ENCODE measurements at regions not wholly inside any gene's neighbourhood (a gene's known extent, or its start where the extent isn't known, plus 50 kb on each side); places are given as distances from the start of the nearest gene placed in this dataset.

DNA sequence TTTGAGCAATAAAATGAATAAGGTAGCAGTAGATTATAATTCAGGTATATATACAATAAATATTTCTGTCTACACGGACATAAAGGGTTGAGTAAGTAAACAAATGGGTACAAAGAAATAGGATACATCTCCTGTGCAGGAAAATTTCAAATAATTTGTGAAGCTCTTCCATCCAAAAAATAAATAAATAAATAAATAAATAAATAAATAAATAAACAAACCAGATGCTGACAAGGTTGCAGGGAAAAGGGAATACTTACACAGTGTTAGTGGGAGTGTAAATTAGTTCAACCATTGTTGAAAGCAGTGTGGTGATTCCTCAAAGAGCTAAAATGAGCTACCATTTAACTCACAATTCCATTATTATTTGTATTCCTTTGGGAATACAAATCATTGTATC, 227.3 kb upstream of the CDH18 start:
- no peak overlapping the region for H2AFZ ChIP-seq (ENCODE audit: low read depth)
- no peak overlapping the region for H3K9ac ChIP-seq
- ChIA-PET POLR2A (no interaction called here), CTCF (no interaction called here)
- H3K9me2 ChIP-seq = no peaks in the 10 kb centered on the region
- no peak for TF ChIP-seq FOXJ3 (CRISPR knock-in tag; IDR thresholded peaks at IDR 0.05)
- no peak for TF ChIP-seq FOXM1 (IDR thresholded peaks at IDR 0.05; ENCODE audit: low read depth)
- TF ChIP-seq YY1 (IDR thresholded peaks at IDR 0.05; ENCODE audit: low read depth) = no peak
- TF ChIP-seq FOSL2 (IDR thresholded peaks at IDR 0.05; ENCODE audit: borderline replicate concordance, low read depth) = no peak
- TF ChIP-seq, protein P1, sequence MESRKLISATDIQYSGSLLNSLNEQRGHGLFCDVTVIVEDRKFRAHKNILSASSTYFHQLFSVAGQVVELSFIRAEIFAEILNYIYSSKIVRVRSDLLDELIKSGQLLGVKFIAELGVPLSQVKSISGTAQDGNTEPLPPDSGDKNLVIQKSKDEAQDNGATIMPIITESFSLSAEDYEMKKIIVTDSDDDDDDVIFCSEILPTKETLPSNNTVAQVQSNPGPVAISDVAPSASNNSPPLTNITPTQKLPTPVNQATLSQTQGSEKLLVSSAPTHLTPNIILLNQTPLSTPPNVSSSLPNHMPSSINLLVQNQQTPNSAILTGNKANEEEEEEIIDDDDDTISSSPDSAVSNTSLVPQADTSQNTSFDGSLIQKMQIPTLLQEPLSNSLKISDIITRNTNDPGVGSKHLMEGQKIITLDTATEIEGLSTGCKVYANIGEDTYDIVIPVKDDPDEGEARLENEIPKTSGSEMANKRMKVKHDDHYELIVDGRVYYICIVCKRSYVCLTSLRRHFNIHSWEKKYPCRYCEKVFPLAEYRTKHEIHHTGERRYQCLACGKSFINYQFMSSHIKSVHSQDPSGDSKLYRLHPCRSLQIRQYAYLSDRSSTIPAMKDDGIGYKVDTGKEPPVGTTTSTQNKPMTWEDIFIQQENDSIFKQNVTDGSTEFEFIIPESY (IDR thresholded peaks at IDR 0.05; ENCODE audit: borderline replicate concordance, low read depth) = no peak
- TF ChIP-seq EZH2phosphoT487 (IDR thresholded peaks at IDR 0.05; ENCODE audit: borderline replicate concordance, low read depth) = no peak
- TF ChIP-seq, protein P2, sequence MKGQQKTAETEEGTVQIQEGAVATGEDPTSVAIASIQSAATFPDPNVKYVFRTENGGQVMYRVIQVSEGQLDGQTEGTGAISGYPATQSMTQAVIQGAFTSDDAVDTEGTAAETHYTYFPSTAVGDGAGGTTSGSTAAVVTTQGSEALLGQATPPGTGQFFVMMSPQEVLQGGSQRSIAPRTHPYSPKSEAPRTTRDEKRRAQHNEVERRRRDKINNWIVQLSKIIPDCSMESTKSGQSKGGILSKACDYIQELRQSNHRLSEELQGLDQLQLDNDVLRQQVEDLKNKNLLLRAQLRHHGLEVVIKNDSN (IDR thresholded peaks at IDR 0.05; ENCODE audit: borderline replicate concordance, low read depth) = no peak
- TF ChIP-seq, protein P3, sequence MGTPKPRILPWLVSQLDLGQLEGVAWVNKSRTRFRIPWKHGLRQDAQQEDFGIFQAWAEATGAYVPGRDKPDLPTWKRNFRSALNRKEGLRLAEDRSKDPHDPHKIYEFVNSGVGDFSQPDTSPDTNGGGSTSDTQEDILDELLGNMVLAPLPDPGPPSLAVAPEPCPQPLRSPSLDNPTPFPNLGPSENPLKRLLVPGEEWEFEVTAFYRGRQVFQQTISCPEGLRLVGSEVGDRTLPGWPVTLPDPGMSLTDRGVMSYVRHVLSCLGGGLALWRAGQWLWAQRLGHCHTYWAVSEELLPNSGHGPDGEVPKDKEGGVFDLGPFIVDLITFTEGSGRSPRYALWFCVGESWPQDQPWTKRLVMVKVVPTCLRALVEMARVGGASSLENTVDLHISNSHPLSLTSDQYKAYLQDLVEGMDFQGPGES (IDR thresholded peaks at IDR 0.05; ENCODE audit: low read depth, low read length) = no peak
- 40% methylated on average over 1 of the region's 1 CpG for WGBS (ENCODE audit: low lambda C conversion rate)
- H3K4me2 ChIP-seq = no peak overlapping the region
- no peaks in the 10 kb centered on the region for H3K27me3 ChIP-seq (ENCODE audit: insufficient read depth)
- H3K79me2 ChIP-seq (ENCODE audit: insufficient read depth) = no peaks in the 10 kb centered on the region
- H3K36me3 ChIP-seq (replicated peaks in 1 of 2; ENCODE audit: control insufficient read depth in 1 of 2, insufficient read depth in 2 of 2, low read length in 1 of 2) = no peaks in the 10 kb centered on the region
- no peaks in the 10 kb centered on the region for H3K4me1 ChIP-seq (ENCODE audit: control insufficient read depth in 1 of 2, insufficient read depth in 2 of 2, low read depth in 1 of 2, low read length in 1 of 2)
- DNase-seq = no peak
- no peaks in the 10 kb centered on the region for H3K9me3 ChIP-seq
- no peak overlapping the region for H3K4me3 ChIP-seq (ENCODE audit: low read depth in 2 of 2, low read length in 1 of 2)
- H4K20me1 ChIP-seq (ENCODE audit: insufficient read depth) = no peaks in the 10 kb centered on the region
- no peak overlapping the region for H3K27ac ChIP-seq (ENCODE audit: low read depth in 2 of 2, low read length in 1 of 2)
- H3F3A ChIP-seq (replicated peaks; ENCODE audit: insufficient read depth) = no peaks in the 10 kb centered on the region

DNA sequence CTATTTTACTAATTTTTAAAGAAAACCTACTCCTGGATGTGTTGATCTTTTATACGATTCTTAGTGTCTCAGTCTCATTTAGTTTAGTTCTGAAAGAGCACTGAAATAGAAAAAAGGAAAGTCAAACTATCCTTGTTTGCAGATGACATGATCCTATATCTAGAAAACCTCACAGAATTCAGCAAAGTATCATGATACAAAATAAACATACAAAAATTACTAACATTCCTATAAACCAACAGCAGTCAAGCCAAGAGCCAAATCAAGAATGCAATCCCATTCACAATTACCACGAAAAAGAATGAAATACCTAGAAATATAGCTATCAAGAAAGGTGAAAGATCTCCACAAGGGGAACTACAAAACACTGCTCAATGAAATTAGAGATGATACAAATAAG, 225.8 kb upstream of the CDH18 start:
- no peak for DNase-seq
- Histone ChIP-seq H3K9me2 (no peaks in the 10 kb centered on the region), H3K27me3 (ENCODE audit: insufficient read depth) (no peaks in the 10 kb centered on the region), H3K9ac (no peak overlapping the region), H3K4me3 (ENCODE audit: low read depth in 2 of 2, low read length in 1 of 2) (no peak overlapping the region), H3K4me2 (no peak overlapping the region), H3F3A (replicated peaks; ENCODE audit: insufficient read depth) (no peaks in the 10 kb centered on the region), H3K79me2 (ENCODE audit: insufficient read depth) (no peaks in the 10 kb centered on the region), H3K36me3 (replicated peaks in 1 of 2; ENCODE audit: control insufficient read depth in 1 of 2, insufficient read depth in 2 of 2, low read length in 1 of 2) (no peaks in the 10 kb centered on the region), H3K4me1 (ENCODE audit: control insufficient read depth in 1 of 2, insufficient read depth in 2 of 2, low read depth in 1 of 2, low read length in 1 of 2) (no peaks in the 10 kb centered on the region), H3K27ac (ENCODE audit: low read depth in 2 of 2, low read length in 1 of 2) (no peak overlapping the region), H3K9me3 (no peaks in the 10 kb centered on the region), H2AFZ (ENCODE audit: low read depth) (no peak overlapping the region), H4K20me1 (ENCODE audit: insufficient read depth) (no peaks in the 10 kb centered on the region)
- POLR2A ChIA-PET = no interaction called here
- CTCF ChIA-PET = interaction anchor here (0.8 to 1.4 kb wide), 2 partner anchors 10 to 13 kb away, joined by 3 to 4 read pairs; no protein-coding TSS in a partner anchor
- 9% methylated on average over 2 of the region's 2 CpGs for WGBS (ENCODE audit: low lambda C conversion rate)
- no peak for TF ChIP-seq TAF1 (IDR thresholded peaks at IDR 0.05; ENCODE audit: borderline replicate concordance, low read depth, low read length)
- no peak for TF ChIP-seq RCOR1 (IDR thresholded peaks at IDR 0.05; ENCODE audit: low read length)
- TF ChIP-seq, protein P4, sequence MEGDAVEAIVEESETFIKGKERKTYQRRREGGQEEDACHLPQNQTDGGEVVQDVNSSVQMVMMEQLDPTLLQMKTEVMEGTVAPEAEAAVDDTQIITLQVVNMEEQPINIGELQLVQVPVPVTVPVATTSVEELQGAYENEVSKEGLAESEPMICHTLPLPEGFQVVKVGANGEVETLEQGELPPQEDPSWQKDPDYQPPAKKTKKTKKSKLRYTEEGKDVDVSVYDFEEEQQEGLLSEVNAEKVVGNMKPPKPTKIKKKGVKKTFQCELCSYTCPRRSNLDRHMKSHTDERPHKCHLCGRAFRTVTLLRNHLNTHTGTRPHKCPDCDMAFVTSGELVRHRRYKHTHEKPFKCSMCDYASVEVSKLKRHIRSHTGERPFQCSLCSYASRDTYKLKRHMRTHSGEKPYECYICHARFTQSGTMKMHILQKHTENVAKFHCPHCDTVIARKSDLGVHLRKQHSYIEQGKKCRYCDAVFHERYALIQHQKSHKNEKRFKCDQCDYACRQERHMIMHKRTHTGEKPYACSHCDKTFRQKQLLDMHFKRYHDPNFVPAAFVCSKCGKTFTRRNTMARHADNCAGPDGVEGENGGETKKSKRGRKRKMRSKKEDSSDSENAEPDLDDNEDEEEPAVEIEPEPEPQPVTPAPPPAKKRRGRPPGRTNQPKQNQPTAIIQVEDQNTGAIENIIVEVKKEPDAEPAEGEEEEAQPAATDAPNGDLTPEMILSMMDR (IDR thresholded peaks at IDR 0.05) = no peak
- TF ChIP-seq EZH2phosphoT487 (IDR thresholded peaks at IDR 0.05; ENCODE audit: borderline replicate concordance, low read depth) = no peak
- no peak for TF ChIP-seq SIN3A (IDR thresholded peaks at IDR 0.05; ENCODE audit: borderline replicate concordance, low read depth, low read length)
- TF ChIP-seq, protein P5, sequence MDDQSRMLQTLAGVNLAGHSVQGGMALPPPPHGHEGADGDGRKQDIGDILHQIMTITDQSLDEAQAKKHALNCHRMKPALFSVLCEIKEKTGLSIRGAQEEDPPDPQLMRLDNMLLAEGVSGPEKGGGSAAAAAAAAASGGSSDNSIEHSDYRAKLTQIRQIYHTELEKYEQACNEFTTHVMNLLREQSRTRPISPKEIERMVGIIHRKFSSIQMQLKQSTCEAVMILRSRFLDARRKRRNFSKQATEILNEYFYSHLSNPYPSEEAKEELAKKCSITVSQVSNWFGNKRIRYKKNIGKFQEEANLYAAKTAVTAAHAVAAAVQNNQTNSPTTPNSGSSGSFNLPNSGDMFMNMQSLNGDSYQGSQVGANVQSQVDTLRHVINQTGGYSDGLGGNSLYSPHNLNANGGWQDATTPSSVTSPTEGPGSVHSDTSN (IDR thresholded peaks at IDR 0.05) = no peak
- TF ChIP-seq, protein P3 (IDR thresholded peaks at IDR 0.05; ENCODE audit: low read depth, low read length) = no peak
